ENCODE measurements at regions not wholly inside any gene's neighbourhood (a gene's known extent, or its start where the extent isn't known, plus 50 kb on each side); places are given as distances from the start of the nearest gene placed in this dataset.

DNA sequence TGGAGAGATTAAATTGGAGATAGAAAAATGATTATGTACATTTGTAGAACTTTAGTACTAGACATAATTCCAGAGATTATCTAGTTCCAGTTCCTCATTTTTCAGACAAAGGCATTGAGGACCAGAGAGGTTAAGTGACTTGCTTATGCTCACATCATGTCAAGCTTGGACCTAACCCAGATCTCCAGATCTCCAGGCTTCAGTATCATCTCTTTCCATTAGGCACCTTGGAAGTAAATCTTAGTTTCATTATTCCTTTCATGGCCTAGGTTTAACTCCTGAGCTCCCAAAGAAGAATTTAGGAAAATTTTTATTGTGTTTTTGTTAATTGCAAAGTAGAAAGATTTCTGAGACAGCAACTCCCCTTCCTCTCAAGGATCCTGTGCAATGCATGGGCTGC lies 148.8 kb downstream of the GATB start:
- DNase-seq = no peak

DNA sequence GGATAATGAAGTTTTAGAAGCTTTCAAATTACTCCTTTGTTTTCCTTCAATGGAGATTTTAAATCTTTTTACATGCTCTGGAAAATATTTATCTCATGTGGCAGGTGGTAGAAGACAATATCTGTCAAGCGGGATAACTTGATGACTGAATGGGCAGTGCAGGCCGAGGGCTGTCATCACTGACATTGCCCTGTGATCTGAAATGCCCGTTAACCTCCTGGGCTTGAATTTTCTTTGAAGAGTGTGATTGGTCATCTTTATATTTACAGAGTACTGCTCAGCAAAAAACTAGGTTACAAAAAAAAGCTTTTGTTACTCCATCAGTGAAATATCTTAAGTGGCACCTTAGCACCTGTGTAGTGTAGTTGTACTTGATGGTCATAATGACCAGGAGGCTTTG lies 147.5 kb downstream of the GATB start:
- DNase-seq = no peak

DNA sequence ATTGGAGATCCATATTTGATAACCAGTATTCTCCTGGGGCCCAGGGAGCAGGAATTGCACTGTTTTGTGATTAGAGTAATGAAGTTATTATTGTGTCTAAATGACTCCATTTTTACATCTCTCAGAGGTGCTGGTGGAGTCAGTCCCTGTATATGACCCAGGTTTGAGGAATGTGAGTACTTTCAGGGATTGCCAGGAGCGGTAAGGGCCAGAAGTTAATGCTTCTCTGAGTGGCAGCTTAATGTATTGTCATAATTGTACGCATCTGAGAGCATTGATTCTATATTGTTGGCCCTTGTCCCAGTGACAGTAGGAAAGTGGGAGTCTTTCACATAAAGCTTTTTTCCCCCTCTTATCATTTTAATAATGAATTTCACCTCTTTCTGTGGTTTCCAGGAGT lies 146.2 kb downstream of the GATB start:
- no peak for DNase-seq

DNA sequence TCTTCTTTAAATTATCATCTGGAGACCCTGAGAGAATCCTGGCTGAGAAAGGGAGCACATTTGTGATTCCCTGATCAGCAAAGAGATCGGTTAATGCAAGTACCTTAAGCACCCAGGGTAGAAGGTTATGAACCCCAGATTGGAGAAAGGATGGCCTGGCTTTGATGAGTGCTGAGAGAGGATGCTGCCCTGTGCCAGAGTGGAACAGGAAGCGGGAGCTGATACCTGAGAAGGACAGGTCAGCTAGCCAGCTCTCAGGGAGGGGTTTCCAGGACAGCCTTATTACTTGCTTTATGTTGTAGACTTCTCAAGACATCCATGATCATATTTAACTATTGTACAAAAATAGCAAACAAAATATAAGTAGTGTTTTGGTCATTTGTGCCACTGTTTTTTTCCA lies 141.9 kb downstream of the GATB start:
- DNase-seq = no peak

DNA sequence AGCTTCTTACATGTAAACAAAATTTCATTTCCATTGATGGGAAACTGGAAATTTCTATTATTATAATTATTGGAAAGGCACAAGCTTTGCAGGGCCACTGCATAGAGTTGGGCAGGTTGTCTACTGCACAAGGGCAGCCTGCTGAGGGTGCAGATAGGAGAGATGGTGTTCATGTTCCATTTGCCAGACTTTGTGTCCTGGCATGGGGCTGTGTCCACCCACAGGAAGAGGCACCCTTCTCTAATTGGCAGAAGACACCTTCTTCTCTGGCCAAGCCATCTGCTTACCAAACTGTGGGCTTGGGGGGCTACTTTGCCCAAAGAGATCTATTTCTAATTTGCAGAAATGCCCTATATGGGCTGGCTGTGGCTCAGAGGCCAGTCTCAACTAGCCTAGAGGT lies 140.7 kb downstream of the GATB start:
- DNase-seq = no peak

Data from hippocampal formation (tissue), 2 donors.